GM18907 (cell line): ENCODE measurements at regions not wholly inside any gene's neighbourhood (a gene's known extent, or its start where the extent isn't known, plus 50 kb on each side); places are given as distances from the start of the nearest gene placed in this dataset.

Experiments used
- ATAC-seq: cut with Tn5 transposase; IDR thresholded peaks from one replicate; pipeline ENCODE4 v1.9.1; 2021; ENCODE audit warnings: mild to moderate bottlenecking, moderate library complexity; ENCODE audit not compliant: unreplicated experiment

DNA sequence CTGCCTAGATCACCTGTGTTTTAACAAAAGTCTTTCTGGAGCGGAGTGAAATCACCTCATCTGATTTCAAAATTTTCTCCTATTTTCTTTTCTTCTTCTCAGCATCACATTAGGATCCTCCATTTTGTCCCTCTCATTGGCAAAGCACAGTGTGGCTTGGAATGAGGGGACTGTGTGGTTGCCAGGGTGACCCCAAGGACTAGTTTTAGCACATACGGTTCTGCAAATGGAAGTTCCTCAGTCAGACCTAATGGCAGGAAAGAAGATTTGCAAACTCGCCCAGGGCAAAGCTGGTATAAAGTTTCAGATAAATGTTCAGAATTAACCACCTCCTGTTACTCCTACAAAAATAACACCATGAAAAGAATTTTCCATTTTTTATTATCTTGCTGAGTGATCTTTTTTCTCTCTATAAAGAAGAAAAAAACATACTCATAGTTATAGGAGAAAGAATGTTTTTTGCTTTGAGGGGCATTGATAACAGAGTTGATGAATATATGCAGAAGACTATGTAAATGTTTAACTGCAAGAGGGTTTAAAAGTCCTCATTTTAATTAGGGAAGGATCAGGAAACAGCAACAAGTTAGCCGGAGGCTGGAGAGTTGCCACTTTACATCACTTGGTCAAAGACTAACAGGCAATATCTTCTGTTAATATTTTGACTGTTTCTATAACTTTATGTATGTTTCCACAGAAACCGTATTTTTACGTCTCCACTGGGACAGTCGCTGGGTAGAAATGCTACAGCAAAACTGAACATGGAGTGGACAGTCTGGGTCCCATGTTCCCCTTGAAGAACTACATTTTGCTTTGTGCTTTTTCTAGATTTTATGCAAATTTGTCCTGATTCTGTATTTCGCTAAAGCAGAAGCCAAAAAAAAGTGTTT lies 257.8 kb downstream of the NR2F1-AS1 start:
- no peak for ATAC-seq

GRCh38 chr5:93320920-93321445 lies 260.0 kb downstream of the NR2F1-AS1 start:
- ATAC-seq: no peak

DNA sequence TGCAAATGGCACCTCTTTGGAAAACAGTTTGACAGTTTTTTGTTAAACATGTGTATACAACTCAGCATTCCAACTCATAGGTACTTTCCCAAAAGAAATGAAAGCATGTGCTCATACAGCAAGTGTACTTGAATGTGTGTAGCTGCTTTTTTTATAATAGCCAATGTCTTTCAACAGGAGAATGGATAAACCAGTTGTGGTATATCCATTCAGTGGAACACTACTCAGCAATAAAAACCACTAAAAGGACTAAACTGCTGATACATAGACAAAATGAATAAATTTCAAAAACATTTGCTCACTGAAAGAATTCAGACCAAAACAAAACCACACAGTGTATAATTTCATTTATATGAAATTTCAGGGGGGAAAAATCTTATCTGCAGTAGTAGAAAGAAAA lies 267.3 kb downstream of the NR2F1-AS1 start:
- ATAC-seq: no peak

DNA sequence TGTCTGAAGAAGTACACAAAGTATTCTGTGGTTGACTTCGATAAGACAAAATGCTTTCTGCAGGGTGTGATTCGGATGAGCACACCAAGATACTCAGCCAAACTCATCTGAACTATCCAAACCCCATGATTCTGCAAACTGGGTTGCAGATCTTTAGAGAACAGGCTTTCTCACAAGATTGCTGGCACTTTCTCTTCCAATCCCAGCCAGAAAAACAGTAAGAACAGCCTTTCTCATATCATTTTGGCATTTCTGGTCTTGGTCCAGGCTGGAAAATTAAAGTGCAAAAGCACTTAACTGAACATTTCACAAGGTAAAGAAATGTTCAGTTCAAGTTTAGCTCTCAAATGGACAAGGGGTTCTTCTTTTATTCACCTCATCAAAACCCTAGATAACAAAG lies 269.1 kb downstream of the NR2F1-AS1 start:
- no peak for ATAC-seq

- ATAC-seq: no peak
Observed at GRCh38 chr5:93307557-93307956, 273.5 kb downstream of the NR2F1-AS1 start.

DNA sequence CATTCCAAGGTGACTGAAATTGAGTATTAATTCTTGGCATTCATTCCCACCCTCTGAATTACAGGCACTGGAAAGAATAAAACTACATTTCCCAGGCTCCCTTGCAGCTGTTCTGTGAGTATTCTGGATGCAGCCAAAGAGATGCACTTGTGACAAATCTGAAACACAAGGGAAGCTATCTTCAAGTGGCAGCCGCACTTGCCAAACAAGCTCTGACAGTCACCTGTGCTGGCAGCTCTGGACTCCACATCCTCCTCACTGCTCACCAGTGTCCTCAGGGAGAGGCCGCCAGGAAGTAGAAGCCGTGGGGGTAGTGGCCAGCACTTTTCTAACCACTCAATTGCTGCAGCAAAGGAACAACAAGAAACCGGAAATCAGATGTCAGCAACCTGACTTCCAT lies 275.0 kb downstream of the NR2F1-AS1 start:
- ATAC-seq: no peak

GRCh38 chr5:93304456-93305250 lies 276.4 kb downstream of the NR2F1-AS1 start:
- ATAC-seq: no peak

- no peak for ATAC-seq
Observed at GRCh38 chr5:93303291-93303691, 277.7 kb downstream of the NR2F1-AS1 start.

DNA sequence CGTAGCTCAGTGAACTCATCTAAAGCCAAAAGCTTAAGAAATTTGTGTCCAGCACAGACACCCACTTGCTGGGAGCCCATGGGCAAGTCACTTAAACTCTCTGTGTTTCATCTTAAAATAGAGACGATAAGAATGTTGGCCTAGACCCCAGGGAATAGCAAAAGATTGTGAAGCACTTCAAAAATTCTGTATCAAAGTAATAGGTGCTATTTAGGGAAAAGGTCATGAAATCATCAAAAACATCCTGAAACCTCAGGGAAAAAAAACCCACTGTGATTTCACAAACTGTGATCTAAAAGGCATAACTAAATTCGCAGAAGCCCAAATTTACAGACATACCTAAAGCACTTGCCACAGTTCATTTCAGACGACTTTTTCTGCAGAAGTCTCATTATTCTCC lies 278.3 kb downstream of the NR2F1-AS1 start:
- ATAC-seq: no peak

- ATAC-seq: no peak
Observed at GRCh38 chr5:93300945-93301344, 280.1 kb downstream of the NR2F1-AS1 start.

- ATAC-seq: no peak
Observed at GRCh38 chr5:93300309-93300923, 280.6 kb downstream of the NR2F1-AS1 start.

DNA sequence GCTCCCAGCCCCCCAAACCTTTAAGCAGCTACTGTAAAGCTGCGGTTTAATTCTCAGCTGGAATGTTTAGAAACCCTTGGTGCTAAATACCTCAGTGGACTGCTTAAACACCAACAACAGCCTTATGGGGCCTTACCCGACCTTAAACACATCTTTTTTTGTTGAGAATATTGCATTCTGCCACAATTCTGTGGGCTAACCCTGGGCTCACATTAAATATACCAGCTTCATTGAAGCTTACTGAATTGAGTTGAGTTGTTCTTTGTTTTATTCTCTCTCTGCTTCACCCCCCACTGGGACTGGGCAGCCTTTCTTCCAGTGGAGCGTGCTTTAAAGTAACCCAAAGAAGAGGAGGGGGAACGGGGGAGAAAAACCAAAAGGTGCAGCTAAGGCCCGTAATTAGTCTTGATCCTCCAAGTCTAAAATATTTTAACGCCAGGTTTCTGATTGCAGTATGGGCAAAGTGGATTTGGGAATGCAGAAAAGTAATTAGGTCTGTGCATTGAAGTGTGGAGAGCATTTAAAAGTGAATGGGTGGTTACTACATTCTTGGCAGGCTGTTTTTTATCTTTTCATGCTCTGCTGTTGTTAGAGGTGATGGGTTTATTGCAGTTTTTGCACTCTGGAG lies 281.2 kb downstream of the NR2F1-AS1 start:
- ATAC-seq: no peak

- ATAC-seq: no peak
Observed at GRCh38 chr5:93297116-93297515, 283.9 kb downstream of the NR2F1-AS1 start.

GRCh38 chr5:93296338-93296737 lies 284.7 kb downstream of the NR2F1-AS1 start:
- no peak for ATAC-seq

DNA sequence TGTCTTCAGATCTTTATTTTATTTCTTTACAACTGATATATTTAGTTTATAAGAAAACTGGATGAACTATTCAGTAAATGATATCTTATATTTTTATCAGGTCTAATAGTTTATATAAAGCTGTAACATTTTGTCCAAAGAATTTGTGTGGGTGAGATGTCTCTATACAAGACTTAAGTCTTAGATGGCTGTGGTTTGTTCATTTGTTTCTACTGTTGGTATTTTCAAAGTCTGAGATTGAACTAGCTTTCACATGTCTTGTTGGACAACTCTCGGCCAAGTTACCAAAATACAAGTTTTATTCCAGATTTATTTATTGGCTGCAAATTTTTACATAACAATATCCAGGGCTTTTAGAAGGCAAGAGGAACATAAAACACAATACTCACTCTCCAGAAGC lies 286.0 kb downstream of the NR2F1-AS1 start:
- ATAC-seq: no peak

- no peak for ATAC-seq
Observed at GRCh38 chr5:93294199-93294598, 286.8 kb downstream of the NR2F1-AS1 start.

DNA sequence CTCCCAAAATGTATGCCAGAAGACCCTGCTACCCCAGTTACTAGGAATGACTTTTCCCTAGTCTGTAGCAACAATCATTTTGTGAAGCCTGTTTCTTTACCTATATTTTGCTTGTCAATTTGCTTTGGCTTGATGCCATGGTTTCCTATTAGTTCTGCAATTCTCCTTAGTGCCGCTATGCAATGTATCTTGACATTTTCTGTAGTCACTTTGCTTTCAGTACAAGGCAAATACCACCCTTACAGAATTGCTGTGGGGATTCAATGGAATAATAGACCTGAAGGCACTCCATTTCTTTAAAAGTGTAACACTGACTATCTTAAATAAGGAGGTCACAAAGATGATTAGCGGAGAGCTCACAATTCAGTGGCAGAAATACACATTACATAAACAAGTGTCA lies 291.1 kb downstream of the NR2F1-AS1 start:
- no peak for ATAC-seq

DNA sequence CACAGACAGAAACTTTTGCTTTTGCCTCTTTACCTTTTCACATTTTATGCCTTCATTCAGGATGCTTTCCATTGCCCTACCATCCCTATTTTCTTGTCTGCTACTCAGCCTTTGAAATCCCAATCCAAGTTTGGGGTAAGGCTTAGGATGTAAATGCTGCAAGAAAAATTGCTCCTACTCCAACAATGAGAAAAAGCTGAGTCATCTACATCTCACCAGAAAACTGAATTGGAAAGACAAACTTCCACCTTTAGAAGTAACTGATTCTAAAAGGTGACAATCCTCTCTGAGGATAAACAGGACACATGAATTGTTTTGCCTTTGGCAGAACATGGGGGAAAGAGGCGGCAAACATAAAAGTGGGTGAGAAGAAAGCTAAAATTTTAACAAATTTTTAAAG lies 295.6 kb downstream of the NR2F1-AS1 start:
- ATAC-seq: no peak

DNA sequence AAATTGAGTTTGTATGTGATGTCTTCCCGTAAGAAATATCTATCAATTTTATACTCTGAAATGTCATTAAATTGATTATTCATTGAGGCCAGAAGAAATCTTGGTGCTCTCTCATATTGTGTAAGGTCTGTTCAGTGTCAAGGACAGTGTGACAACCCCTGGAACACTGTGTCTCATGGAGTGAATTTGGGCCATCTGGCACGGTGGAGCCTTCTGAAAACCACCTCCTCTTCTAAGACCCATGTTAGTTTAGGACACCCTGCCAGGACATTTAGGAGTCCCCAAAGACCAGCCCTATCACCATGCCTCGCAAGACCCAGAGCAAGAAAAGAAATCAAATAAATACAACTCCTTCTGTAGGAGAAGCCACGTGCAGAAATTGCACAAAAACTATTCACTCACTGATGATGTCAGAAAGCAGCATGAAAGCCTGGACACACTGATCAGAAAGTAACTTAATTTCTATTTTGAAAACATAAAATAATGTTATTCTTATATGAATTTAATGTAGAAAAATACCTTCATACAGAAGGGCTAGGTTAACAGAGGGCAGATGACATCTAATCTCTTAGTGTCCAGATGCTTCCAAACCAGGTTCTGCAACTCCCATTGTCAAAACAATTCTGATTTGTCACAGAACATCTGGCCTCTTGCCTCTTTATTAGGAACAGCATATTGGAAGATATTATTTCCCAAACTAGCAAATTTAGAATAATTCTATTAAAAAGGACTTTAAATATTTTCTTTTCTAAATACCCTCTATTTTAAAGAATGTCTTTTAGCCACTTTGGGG lies 298.8 kb downstream of the NR2F1-AS1 start:
- ATAC-seq: no peak

DNA sequence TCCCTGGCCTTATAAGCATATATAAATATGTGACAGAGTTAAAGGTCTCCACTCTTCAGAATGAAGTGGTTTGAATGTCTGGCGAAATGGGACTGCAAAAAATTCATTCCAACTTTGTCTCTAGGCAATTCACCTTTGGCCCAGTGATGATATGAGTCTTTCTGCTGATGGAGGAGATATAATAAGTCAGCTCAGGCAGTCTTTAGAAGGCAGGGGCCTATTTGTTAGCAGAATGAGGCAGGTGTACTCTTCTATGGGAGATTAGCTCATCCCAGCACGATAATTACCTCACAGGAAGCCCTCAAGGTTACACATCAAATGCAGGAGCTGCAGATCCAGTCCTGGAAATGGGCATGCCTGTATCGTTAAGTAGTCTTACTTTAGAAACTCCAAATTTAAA lies 300.5 kb downstream of the NR2F1-AS1 start:
- ATAC-seq: no peak
